Vagina (tissue), 2 donors: ENCODE measurements at regions not wholly inside any gene's neighbourhood (a gene's known extent, or its start where the extent isn't known, plus 50 kb on each side); places are given as distances from the start of the nearest gene placed in this dataset. TPM values are rescaled to one million over a fixed set of nuclear protein-coding genes. Genes with fewer than 3 reads are reported as not detected.
"Not testable (repeated sequence)": the region's sequence is repeated elsewhere in the genome, so short reads cannot be mapped to it uniquely, and the experiment has no call there.

ENCODE experiments used
- DNase-seq, 2 donors: peaks; one replicate each; pipeline ENCODE4 v3.0.0-alpha.2; 2017; ENCODE audit errors: extremely low spot score in 2 of 2
- H3K27ac ChIP-seq: fragments of 200-600 bp; sonication (generic); one replicate; pipeline ENCODE4 v1.5.1; 2019
- H3K27me3 ChIP-seq: fragments of 200-600 bp; sonication (generic); one replicate; pipeline ENCODE4 v1.5.1; 2019
- H3K36me3 ChIP-seq, 2 donors: fragments of 200-600 bp; sonication (generic); one replicate each; pipeline ENCODE4 v1.5.1; 2017 to 2019
- H3K4me1 ChIP-seq: fragments of 200-600 bp; sonication (generic); one replicate; pipeline ENCODE4 v1.5.1; 2019
- H3K4me3 ChIP-seq, 2 donors: fragments of 200-600 bp; sonication (generic); 1 replicate in 1 of 2; 2 replicates in 1 of 2; pipeline ENCODE4 v1.5.1; 2016 to 2019
- H3K9me3 ChIP-seq: fragments of 200-600 bp; sonication (generic); one replicate; pipeline ENCODE4 v1.5.1; 2019
- POLR2A ChIP-seq, 2 donors: fragments of 450-650 bp; IDR thresholded peaks; one replicate each; pipeline ENCODE4 v1.6.1; 2017; ENCODE audit warnings: antibody characterized with exemption in 2 of 2, mild to moderate bottlenecking in 2 of 2, moderate library complexity in 2 of 2
- POLR2AphosphoS5 ChIP-seq, 2 donors: sonication (generic); formaldehyde crosslinking; IDR thresholded peaks; one replicate each; pipeline ENCODE4 v1.9.0; 2017; ENCODE audit warnings: antibody characterized with exemption in 2 of 2, mild to moderate bottlenecking in 2 of 2, low read depth in 1 of 2; ENCODE audit not compliant: insufficient read depth in 1 of 2
- intact Hi-C: fragments of 100-400 bp; cut with DNase I; formaldehyde crosslinking; loops from one replicate; pipeline ENCODE4 v1.15.1; 2023
- microRNA-seq: library from miRNA; unstranded; fragments of <30 nt; microRNA quantifications from one replicate; pipeline ENCODE4, GENCODE V29; 2017; ENCODE audit warnings: borderline number of aligned reads, borderline replicate concordance
- small RNA-seq: library from RNA; depleted of rRNA; stranded (forward); fragments of <200 nt; gene quantifications from one replicate; pipeline ENCODE3, GENCODE V24; 2016
- TF ChIP-seq, protein P1 (sequence below), 3 experiments: fragments of 450-650 bp in 2 of 3; fragments of 200-600 bp in 1 of 3; sonication (generic) in 1 of 3; IDR thresholded peaks; one replicate each; pipeline ENCODE4 v1.5.1; 2017 to 2019; ENCODE audit warnings: antibody characterized with exemption in 3 of 3, mild to moderate bottlenecking in 2 of 3, moderate library complexity in 2 of 3

DNA sequence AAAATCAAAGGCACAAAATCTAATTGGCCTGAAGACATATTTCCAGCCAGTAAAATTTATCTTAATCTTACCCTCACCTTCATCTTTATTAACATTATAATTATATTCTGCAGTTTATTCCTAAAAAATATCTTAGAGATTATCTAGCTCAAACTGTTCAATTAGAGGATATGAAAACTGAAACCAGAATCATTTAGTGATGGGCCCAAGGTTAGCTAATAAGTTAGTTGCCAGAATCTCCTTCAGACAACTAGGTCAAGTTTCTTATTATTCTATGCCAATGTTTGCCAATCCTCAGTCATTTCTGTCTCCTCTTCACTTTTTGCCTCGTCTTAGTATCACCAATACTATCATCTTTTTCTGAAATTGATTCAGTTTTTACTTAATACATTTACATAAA is 56.0 kb upstream of the RASA1 start:
- TF ChIP-seq, protein P1, sequence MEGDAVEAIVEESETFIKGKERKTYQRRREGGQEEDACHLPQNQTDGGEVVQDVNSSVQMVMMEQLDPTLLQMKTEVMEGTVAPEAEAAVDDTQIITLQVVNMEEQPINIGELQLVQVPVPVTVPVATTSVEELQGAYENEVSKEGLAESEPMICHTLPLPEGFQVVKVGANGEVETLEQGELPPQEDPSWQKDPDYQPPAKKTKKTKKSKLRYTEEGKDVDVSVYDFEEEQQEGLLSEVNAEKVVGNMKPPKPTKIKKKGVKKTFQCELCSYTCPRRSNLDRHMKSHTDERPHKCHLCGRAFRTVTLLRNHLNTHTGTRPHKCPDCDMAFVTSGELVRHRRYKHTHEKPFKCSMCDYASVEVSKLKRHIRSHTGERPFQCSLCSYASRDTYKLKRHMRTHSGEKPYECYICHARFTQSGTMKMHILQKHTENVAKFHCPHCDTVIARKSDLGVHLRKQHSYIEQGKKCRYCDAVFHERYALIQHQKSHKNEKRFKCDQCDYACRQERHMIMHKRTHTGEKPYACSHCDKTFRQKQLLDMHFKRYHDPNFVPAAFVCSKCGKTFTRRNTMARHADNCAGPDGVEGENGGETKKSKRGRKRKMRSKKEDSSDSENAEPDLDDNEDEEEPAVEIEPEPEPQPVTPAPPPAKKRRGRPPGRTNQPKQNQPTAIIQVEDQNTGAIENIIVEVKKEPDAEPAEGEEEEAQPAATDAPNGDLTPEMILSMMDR (IDR thresholded peaks at IDR 0.05): no peak
- TF ChIP-seq POLR2AphosphoS5 (IDR thresholded peaks at IDR 0.05; ENCODE audit: insufficient read depth in 1 of 2, low read depth in 1 of 2) (no peak), POLR2A (IDR thresholded peaks at IDR 0.05) (no peak)
- H3K36me3 ChIP-seq: no peaks in the 10 kb centered on the region
- H3K4me3 ChIP-seq: no peak overlapping the region
- no peaks in the 10 kb centered on the region for H3K27me3 ChIP-seq
- no peaks in the 10 kb centered on the region for H3K9me3 ChIP-seq
- H3K27ac ChIP-seq: no peak overlapping the region
- H3K4me1 ChIP-seq: no peaks in the 10 kb centered on the region
- DNase-seq: no peak
- intact Hi-C loops: no loop called here

DNA sequence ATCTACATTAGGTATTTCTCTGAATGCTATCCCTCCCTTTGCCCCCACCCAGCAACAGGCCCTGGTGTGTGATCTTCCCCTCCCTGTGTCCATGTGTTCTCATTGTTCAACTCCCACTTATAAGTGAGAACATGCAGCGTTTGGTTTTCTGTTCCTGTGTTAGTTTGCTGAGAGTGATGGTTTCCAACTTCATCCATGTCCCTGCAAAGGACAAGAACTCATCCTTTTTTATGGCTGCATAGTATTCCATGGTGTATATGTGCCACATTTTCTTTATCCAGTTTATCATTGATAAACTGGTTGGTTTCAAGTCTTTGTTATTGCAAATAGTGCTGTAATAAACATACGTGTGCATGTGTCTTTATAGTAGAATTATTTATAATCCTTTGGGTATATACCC is 55.5 kb upstream of the RASA1 start:
- intact Hi-C loops, H3K4me3 ChIP-seq, H3K4me1 ChIP-seq, H3K27ac ChIP-seq, H3K36me3 ChIP-seq, DNase-seq, H3K9me3 ChIP-seq, H3K27me3 ChIP-seq: not testable (repeated sequence)

DNA sequence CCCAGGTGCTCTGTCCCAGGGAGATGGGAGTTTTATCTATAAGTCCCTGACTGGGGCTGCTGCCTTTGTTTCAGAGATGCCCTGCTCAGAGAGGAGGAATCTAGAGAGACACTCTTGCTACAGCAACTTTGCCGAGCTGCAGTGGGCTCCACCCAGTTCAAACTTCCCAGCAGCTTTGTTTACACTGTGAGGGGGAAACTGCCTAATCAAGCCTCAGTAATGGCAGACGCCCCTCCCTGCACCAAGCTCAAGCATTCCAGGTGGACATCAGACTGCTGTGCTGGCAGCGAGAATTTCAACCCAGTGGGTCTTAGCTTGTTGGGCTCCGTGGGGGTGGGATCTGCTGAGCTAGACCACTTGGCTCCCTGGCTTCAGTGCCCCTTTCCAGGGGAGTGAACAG is 50.2 kb upstream of the RASA1 start:
- H3K27ac ChIP-seq, H3K9me3 ChIP-seq, H3K36me3 ChIP-seq, H3K27me3 ChIP-seq, DNase-seq, H3K4me3 ChIP-seq, intact Hi-C loops, H3K4me1 ChIP-seq: not testable (repeated sequence)

Small RNAs in the stretch of these regions (microRNA-seq; reads per million reads assigned to microRNA genes)
- not detected for gene MIR4280

Small RNAs in the stretch of these regions (small RNA-seq; reads per million reads assigned to genes)
- gene MIR4280: not detected
- not detected for gene RN7SKP34
